NCI-H1694 treated with DMSO at 0.1 percent for 48 hours (cell line): ENCODE measurements at regions not wholly inside any gene's neighbourhood (a gene's known extent, or its start where the extent isn't known, plus 50 kb on each side); places are given as distances from the start of the nearest gene placed in this dataset.
"Not testable (repeated sequence)": the region's sequence is repeated elsewhere in the genome, so short reads cannot be mapped to it uniquely, and the experiment has no call there.

Experiments
- DNase-seq: peaks from one replicate; lab custom pipeline; 2025; lab: John Stamatoyannopoulos, UW

DNA sequence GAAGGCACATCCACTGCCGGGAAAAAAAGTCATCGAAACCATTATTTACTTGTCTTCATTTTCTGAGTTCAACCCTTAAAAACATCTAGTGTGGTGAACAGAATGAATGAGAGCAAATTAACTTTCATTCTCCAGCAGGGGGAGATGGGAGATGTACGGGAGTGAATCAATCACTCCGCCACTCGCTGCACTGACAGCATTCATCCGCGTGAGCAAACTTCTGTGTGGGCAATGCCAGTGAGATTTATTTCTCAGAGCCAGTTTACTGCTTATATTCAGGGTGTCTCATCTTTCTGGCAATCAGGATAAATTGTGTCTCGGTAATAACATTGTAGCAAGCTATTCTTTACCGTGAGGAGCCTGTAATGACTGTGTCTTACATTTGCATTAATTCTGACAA is 463.6 kb upstream of the MIS18BP1 start:
- DNase-seq = peak; percentile 8

DNA sequence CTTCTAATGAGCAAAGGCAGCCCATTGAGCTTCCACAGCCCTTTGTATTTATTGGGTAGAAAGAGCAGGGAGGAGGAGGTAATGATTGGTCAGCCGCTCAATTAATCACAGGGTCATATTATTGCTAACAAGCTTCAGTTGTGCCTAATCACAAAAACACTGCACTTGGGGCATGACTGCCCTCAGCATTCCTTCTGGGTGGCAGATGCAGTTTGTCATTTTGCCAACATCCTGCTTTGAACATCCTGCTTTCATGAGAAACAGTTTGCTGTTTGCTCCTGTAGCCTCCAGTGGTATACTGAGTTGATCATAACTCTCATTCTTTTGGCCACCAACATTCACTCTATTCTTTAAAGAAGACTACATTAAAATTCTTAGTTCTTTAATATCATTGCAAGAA is 462.9 kb upstream of the MIS18BP1 start:
- DNase-seq = no peak

DNA sequence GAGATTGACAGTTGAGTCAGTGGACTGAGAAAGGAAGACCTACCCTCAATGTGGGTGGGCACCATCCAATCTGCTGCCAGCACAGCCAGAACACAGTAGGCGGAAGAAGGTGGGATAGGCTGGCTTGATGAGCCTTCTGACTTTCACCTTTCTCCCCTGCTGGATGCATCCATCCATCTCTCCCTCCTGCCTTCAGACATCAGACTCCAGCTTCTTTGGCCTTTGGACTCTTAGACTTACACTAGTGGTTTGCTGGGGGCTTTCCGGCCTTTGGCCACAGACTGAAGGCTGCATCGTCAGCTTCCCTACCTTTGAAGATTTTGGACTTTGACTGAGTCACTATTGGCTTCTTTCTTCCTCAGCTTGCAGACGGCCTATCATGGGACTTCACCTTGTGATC is 456.5 kb upstream of the MIS18BP1 start:
- DNase-seq = no peak

- no peak for DNase-seq
These were observed 453.0 kb upstream of the MIS18BP1 start for GRCh38 chr14:45705940-45706534.

GRCh38 chr14:45699471-45699870 is 446.5 kb upstream of the MIS18BP1 start:
- no peak for DNase-seq

GRCh38 chr14:45698462-45699134 is 445.6 kb upstream of the MIS18BP1 start:
- DNase-seq = no peak

- DNase-seq = no peak
These were observed 433.8 kb upstream of the MIS18BP1 start for GRCh38 chr14:45686771-45687170.

GRCh38 chr14:45680531-45680930 is 427.5 kb upstream of the MIS18BP1 start:
- DNase-seq = no peak

DNA sequence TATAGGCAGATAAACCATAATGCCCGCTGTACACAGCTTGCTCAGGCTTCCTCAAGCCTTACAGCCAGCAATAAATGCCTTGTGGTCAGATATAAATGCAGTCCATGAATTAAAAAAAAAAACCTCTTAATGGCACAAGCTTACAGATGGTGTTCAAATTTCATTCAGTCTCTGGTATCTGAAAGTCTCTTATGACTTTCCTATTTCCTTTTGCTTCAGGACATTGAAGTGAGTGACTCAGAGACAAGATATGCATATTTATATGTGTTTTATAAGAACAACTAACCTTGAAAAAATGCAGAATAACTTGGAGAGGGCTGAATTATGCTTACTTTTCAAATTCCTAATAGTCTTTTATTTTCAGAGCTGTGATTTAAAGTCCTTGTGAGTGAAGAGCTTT is 426.9 kb upstream of the MIS18BP1 start:
- no peak for DNase-seq

DNA sequence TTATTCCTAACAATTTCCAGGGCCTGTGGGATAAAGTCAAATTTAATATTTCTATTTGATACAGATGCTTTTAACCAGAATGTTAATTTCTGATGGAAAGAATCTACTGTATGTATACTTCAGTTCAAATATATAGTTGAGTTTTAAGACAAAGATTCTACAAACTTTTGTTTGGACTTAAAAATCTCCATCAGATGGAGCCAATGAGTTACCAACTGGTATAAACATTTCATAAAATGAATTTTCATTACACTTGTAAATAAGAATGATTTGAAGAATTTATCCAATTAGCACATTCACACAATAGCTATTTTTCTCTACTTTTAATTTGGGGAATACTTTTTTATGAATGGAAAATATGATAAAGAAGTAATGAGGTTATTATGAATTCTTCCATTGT is 425.2 kb upstream of the MIS18BP1 start:
- no peak for DNase-seq

DNA sequence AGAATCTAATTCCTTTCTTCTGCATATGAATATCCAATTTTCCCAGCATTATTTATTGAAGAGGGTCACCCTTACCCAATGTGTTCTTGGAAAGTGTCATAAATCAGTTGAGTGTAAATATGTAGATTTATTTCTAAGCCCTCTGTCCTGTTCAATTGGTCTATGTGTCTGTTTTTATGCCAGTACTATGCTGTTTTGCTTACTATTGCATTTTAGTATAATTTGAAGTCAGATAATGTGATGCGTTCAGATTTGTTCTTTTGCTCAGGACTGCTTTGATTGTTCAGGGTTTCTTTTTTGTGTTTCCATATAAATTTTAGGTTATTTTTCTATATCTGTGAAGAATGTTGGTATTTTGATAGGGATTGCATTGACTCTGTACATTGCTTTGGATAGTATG is 420.4 kb upstream of the MIS18BP1 start:
- DNase-seq = no peak

- DNase-seq = no peak
These were observed 411.8 kb upstream of the MIS18BP1 start for GRCh38 chr14:45664668-45665356.

- no peak for DNase-seq
These were observed 405.9 kb upstream of the MIS18BP1 start for GRCh38 chr14:45658917-45659299.

DNA sequence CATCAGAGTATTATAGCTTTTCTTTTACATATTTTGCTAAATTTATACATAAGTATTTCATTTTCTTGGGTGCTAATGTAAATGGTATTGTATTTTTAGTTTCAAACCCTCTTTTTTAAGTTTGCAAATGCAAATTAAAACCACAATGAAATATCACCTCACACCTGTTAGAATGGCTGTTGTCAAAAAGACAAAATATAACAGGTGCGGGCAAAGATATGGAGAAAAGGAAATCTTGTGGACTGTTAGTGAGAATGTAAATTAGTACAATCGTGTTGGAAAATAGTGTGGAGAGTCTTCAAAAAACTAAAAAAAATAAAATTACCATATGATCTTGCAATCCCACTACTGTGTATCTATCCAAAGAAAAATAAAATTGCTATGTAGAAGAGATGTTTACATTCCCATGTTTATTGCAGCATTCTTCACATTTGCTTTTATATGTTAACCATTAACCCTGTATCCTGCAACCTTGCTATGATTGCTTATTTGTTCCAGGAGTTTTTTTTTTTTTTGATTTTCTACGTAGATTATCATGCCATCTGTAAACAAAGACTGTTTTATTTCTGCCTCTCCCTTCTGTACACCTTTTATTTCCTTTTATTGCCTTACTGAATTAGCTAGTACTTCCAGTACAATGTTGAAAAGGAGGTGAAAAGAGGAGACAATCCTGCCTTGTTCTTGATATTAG is 405.4 kb upstream of the MIS18BP1 start:
- DNase-seq = no peak

DNA sequence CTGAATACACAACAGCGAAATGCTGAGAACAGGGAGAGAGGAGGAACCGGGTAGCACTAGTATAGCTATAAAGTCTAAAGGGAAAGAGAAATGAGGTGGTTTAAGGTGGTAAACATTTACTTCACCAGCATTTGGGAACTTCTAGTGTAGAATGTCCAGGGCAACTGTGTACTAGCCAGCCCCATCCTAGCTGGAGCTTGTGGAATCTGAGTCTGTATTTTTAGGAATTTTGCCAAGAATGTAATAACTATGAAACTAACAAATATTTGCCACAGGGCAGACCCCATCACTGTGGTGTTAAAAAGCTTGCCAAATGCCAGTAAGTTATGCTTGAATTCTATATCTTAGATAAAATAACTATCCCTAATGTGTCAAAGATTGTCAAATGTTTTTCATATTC is 398.9 kb upstream of the MIS18BP1 start:
- DNase-seq = no peak

- no peak for DNase-seq
These were observed 397.8 kb upstream of the MIS18BP1 start for GRCh38 chr14:45650754-45651153.

- no peak for DNase-seq
These were observed 396.0 kb upstream of the MIS18BP1 start for GRCh38 chr14:45649051-45649450.

DNA sequence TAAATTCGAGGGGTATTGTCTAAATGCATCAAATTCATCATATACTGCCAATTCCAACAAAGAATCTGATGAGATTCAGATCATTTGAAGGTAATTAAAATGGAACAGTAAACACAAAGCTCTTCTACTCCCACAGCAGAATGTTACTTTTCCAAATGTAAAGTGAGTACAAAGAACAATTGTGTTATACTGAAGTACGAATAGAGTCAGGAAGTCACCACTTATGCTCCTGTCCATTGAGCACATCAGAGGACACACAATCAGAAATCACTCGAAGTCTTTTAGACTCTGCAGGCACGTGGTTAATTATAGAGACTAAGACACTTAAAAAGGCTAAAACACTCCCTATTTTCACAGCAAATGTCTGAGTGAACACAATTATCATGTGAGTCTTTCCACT is 388.5 kb upstream of the MIS18BP1 start:
- DNase-seq = no peak

DNA sequence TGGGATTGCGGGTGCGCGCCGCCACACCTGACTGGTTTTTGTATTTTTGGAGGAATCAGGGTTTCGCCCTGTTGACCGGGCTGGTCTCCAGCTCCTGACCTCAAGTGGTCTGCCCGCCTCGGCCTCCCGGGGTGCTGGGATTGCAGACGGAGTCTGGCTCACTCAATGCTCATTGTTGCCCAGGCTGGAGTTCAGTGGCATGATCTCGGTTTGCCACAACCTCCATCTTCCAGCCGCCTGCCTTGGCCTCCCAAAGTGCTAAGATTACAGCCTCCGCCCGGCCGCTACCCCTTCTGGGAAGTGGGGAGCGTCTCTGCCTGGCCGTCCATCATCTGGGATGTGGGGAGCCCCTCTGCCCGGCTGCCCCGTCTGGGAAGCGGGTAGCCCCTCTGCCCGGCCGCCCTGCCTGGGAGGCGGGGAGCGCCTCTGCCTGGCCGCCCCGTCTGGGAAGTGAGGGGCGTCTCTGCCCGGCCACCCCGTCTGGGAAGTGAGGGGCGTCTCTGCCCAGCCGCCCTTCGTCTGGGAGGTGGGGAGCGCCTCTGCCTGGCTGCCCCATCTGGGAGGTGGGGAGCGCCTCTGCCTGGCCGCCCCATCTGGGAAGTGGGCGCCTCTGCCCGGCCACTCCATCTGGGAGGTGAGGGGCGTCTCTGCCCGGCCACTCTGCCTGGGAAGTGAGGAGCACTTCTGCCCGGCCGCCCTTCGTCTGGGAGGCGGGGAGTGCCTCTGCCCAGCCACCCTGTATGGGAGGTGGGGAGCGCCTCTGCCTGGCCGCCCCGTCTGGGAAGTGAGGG is 381.8 kb upstream of the MIS18BP1 start:
- DNase-seq = not testable (repeated sequence)

DNA sequence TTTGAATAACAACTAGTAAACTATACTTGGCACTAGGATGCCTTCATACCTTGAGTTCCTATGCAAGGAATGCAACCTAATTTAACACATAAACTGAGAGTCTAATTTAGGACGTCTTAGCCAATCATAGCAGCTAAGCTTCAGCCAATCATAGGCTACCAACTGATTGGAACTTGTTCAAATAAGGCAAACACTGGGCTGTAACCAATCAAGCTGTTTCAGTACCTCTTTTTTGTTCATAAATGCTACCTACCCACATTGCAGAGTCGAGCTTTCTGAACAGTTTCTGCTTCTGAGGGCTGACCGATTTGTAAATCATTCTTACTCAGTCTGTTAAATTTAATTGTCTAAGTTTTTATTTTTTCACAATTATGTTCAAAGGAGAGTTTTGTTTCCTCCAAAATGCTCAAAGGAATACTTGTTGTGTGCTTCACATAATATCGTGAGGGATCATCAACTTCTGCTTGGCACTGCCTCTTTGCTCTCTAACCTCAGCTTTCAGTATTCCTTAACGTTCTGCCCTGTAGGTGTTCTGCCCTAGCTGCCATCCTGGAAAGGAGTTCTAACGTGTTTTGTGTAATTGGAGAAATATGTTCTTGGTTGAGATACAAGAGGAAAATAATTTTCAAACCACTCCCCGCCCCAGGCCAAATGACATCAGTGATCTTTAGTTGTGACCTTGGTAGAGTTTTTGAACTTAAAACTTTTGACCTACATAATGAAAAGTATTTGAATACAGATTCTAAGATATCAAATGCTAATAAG is 380.4 kb upstream of the MIS18BP1 start:
- DNase-seq = no peak

DNA sequence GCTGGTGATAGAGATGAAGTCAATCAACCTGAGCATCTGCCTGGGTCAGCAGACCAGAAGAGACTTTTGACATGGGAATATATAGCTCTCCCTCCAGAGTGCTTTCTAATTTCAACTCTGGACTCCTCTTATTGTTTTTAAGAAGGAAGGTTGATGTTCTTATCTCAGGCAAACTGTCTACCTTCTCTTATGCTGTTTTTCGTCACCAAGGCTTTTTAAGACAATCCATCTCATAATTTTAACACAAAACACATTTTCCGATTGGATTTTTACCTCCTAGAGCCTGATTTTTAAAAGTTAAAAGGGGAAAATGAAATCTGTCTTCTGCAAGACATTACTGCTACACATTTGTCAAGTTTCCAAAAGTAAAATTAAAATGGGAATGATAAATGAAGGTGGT is 368.7 kb upstream of the MIS18BP1 start:
- no peak for DNase-seq
